Stimulated activated CD4-positive, alpha-beta T cell treated with anti-CD3 and anti-CD28 coated beads, Interleukin-2, amount 100 ng/mL, for 48 hours (primary cell): ENCODE measurements at regions not wholly inside any gene's neighbourhood (a gene's known extent, or its start where the extent isn't known, plus 50 kb on each side); places are given as distances from the start of the nearest gene placed in this dataset.
"Not testable (repeated sequence)": the region's sequence is repeated elsewhere in the genome, so short reads cannot be mapped to it uniquely, and the experiment has no call there.

Experiments used
- DNase-seq, 2 donors: peaks; one replicate each; pipeline ENCODE4 v3.0.0-alpha.2; 2020

- DNase-seq = no peak
Observed at GRCh38 chr7:69186974-69187373, 411.3 kb upstream of the AUTS2 start.

- DNase-seq = no peak
Observed at GRCh38 chr7:69187824-69188333, 410.4 kb upstream of the AUTS2 start.

- no peak for DNase-seq
Observed at GRCh38 chr7:69189406-69189805, 408.9 kb upstream of the AUTS2 start.

GRCh38 chr7:69190025-69190424, 408.2 kb upstream of the AUTS2 start:
- no peak for DNase-seq

GRCh38 chr7:69190763-69191162, 407.5 kb upstream of the AUTS2 start:
- no peak for DNase-seq

GRCh38 chr7:69192134-69192533, 406.1 kb upstream of the AUTS2 start:
- no peak for DNase-seq

GRCh38 chr7:69193061-69193460, 405.2 kb upstream of the AUTS2 start:
- DNase-seq = no peak

- DNase-seq = no peak
Observed at GRCh38 chr7:69196593-69196992, 401.7 kb upstream of the AUTS2 start.

- DNase-seq = no peak
Observed at GRCh38 chr7:69198250-69198649, 400.0 kb upstream of the AUTS2 start.

GRCh38 chr7:69199041-69199440, 399.2 kb upstream of the AUTS2 start:
- no peak for DNase-seq

GRCh38 chr7:69199661-69200060, 398.6 kb upstream of the AUTS2 start:
- no peak for DNase-seq

- DNase-seq = no peak
Observed at GRCh38 chr7:69203871-69204270, 394.4 kb upstream of the AUTS2 start.

GRCh38 chr7:69204943-69205342, 393.3 kb upstream of the AUTS2 start:
- no peak for DNase-seq

GRCh38 chr7:69205581-69205980, 392.7 kb upstream of the AUTS2 start:
- no peak for DNase-seq

- no peak for DNase-seq
Observed at GRCh38 chr7:69208276-69208675, 390.0 kb upstream of the AUTS2 start.

- DNase-seq = no peak
Observed at GRCh38 chr7:69208848-69209247, 389.4 kb upstream of the AUTS2 start.

GRCh38 chr7:69211336-69211735, 386.9 kb upstream of the AUTS2 start:
- no peak for DNase-seq

GRCh38 chr7:69211739-69212138, 386.5 kb upstream of the AUTS2 start:
- no peak for DNase-seq

GRCh38 chr7:69213878-69214277, 384.4 kb upstream of the AUTS2 start:
- no peak for DNase-seq

GRCh38 chr7:69215516-69215915, 382.8 kb upstream of the AUTS2 start:
- not testable (repeated sequence) for DNase-seq

GRCh38 chr7:69217516-69218350, 380.5 kb upstream of the AUTS2 start:
- no peak for DNase-seq

- DNase-seq = no peak
Observed at GRCh38 chr7:69218576-69218975, 379.7 kb upstream of the AUTS2 start.

GRCh38 chr7:69219381-69219780, 378.9 kb upstream of the AUTS2 start:
- DNase-seq = no peak

- DNase-seq = no peak
Observed at GRCh38 chr7:69225259-69225943, 372.9 kb upstream of the AUTS2 start.
